ENCODE measurements at regions not wholly inside any gene's neighbourhood (a gene's known extent, or its start where the extent isn't known, plus 50 kb on each side); places are given as distances from the start of the nearest gene placed in this dataset.

DNA sequence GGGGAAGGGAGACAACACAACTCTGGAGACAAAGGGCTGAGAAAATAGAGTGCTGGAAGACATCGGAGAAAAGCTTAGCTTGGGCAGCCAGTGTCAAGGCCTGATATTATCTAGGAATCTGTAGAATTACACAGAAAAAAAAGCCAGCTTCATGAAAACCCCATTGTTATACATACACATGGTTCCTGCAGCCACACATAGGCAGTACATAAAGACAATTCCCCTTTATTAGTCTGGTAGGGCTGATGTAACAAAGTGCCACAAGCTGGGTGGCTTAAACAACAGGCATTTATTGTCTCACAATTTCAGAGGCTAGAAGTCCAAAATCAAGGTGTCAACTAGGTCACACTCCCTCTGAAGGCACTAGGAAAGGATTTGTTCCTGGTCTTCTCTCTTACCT, 503.5 kb downstream of the MID1IP1 start:
- no peak for DNase-seq

- DNase-seq: no peak
Measured at GRCh38 chrX:39307488-39307887, 506.2 kb downstream of the MID1IP1 start.

DNA sequence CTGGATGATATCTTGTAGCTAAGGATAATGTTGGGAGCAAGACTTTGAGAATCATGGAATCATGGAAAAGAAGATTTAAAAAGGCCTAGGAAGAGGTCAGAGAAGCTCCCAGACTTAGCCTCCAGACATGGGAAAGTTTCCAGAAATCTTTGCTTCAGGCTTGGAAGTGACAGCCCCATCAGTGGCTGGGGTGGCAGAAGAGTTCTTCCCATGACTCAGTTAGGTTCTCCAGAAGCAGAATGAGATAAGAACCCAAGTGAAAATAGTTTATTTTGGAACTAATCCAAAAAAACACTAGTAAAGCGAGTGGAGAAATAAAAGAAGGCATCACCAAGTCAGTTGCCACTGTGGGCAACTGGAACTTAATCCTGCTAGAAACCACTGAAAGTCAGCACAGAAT, 506.9 kb downstream of the MID1IP1 start:
- no peak for DNase-seq

- peak; percentile 32 for DNase-seq
Measured at GRCh38 chrX:39309018-39309635, 507.9 kb downstream of the MID1IP1 start.

DNA sequence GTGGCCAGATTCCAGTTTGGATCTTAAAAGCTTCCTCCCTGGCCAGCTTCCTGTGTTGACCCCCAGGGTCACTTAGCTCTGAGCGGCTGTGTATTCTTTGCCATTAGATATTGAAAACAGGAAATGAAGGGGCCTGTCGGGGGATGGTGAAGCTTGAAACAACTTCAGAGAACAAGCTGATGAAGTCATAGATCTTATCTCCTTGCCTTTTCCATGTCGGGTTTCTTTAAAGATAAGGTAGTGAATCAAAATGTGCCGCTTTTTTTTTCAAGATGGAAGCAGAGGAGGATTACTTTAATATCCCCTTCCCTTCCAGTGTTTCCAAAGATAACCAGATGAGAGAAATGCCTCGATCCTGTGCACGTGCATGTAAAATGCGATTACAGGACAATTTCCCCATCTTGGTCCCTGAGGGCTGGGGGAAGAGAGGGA, 508.5 kb downstream of the MID1IP1 start:
- DNase-seq: peak; percentile 14

DNA sequence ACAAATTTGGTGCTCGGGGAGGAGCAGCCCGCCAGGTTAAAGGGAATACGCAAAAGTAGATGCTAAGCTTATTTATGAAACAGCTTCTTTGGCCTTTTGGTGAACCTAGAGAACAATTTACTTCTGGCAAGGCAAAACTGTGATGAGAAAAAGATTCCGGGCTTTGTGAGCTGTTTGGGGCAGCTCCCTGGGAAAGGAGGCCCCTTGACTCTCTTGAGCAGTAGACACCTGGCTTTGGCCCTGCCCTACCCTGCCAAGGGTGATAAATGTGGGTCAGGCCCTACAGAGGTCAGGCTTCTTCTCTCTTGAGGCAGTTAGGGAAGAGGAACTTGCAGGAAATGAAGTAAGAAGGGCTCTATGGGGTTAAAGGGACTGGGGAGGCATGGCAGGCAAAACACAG, 509.6 kb downstream of the MID1IP1 start:
- no peak for DNase-seq

DNA sequence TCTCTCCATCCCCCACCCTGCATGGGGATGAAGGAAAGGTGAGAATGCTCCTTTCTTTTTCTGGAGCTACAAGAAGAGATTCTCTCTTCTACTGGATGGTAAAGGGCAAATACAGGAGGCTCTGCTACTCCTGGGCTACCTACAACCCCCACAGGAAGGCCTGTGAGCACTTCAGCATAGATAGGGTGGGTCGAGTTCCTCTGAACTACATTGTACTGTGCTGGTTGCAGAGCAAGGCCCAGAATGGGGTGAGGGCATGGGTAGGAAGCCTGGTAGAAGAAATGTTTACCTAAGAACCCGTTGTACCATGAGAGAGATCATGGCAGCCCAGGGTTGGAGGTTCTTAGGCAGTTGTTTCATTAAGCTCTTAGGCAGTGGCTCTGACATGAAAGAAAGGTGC, 510.4 kb downstream of the MID1IP1 start:
- no peak for DNase-seq

DNA sequence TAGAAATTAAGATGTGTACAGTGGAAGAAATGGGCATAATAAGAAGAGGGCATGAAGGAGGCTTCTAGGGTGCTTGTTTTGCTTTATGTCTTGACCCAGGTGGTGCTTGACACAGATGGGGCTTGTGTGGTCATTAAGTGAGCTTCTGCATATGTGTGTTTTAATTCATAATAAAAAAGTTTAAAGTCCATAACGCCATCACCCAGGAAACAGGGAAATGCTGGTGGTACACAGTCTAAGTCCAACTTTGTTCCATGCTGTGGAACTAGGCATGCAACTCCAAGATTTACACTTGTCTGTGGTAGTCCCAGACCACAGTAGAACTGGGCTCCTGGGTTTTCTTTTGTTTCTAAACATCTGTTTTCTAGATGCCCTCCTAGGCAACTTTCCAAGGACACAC, 511.9 kb downstream of the MID1IP1 start:
- no peak for DNase-seq

DNA sequence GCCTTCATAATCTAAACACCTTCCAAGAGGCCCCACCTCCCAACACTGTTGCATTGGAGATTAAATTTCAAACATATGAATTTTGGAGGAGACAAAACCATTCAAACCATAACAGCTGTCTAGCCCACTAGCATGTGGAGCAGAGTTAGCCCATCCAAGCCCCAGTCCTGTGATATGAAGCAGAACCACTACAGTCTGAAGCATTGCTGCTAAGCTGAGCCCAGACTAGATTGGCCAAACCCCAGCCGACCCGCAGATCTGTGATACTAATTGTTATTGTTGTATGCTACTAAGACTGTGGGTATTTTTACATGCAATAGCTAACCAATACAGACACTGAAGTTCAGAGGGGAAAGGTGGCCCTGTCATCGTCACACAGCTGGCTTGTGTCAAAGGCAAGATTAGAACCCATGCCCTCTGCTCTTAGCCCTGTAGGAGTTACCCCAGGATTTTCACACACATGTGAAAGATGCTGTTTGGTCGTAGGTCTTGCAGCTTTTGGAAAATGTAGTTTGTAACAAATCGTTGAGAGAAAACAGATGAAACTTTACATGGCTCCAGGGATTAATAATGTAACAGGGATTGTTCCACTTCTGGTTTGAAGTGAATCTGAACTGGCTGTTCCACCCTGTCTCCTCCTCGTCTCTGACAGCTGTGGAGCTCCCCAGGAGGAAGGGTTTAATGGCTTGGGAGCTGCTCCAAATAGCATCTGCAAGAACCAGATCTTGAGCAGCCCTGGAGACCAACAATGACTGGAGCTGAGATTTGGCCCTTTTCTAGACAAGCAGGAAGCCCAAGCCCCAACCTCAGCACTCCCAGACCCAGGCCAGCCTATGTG, 517.5 kb downstream of the MID1IP1 start:
- DNase-seq: no peak

DNA sequence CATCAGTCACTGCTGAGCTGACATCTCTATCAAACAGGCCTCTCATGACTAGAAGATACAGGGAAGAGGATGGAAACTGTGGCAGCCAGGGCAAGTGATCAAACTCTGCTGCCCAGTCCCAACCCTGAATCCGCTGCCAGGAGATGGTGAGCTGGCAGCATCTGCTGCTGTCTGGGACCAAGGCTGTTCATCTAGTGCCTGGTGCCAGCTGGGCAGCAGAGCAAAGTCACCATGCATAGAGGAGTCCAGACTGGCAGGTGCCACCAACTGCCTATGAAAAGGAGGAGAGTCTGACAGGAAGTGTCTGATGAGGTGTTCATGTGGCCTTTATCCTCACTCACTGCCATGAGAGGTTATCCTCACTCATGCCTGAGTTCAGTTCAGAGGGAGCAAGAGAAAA, 518.9 kb downstream of the MID1IP1 start:
- no peak for DNase-seq

DNA sequence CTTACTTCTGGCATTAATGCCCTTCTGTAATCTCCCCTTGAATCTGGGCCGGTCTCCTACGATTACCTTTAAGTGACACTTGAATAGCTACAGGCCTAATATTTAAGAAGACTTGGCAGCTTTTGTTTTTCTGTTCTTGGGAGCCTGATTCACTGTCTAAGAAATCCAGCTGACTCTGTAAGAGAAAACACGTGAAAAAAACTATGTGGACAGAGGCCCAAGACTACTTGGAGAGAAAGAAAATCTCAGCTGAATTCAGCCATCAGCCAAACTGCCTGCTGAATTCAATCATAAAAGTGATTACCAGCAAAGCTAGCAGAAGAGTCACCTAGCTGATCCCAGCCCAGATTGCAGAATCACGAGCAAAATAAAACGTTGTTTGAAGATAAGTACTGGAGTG, 521.2 kb downstream of the MID1IP1 start:
- no peak for DNase-seq

GRCh38 chrX:39324233-39324930, 523.1 kb downstream of the MID1IP1 start:
- no peak for DNase-seq

DNA sequence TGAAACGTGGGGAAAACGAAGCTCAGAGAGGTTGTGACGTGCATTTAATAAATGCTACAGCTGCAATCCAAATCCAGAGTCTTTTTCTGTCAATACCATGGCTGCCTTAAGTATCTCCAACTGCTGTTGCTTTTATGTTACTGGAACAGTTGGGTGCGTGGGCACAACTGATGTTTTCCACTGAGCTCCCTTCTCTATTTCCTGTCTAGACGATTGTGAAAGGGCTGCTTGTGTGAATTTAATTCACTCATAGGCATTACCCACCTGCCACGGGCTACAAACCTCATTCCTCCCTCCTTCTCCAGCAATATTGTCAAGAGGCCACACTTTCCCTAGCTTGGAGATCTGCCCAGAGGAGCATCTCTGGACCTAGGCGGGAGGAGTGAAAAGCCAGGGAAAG, 526.0 kb downstream of the MID1IP1 start:
- DNase-seq: no peak

DNA sequence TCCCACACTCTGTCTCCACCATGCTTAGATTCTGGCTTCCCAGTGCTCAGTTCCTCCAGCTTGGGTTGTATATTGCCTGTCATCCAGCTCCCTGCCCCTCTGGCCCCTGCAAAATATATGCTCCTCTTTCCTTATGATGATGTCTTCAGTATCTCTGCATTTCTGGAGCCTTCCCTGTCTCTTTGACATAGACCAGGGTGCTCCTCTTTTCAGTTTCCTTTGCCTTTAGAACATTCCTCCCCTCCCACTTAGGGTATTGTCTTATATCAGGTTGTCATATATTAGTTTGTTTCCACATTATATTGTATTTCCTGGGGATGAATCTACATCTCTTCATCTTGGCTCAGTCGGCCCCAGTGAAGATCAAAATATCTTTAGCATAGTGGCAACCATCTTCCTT, 526.4 kb downstream of the MID1IP1 start:
- no peak for DNase-seq

DNA sequence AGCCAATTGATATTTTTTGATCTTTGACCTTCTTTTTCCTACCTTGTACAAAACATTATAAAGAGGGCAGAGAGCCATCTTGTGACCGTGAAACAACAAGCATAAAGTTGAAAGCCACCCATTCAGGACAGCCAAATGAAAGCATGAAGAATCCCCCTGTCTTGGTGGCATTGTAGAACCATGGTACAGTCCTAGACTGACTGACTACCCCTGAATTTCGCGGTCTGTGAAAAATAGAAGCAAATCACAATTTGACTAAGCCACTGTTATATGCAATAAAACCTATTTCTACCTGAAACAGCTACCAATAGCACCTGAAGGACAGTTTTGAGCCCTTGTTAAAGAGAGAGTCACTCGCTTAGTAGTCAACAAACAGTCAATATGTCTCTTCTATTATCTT, 527.4 kb downstream of the MID1IP1 start:
- DNase-seq: no peak

- peak; percentile 16 for DNase-seq
Measured at GRCh38 chrX:39331082-39331704, 529.9 kb downstream of the MID1IP1 start.

- DNase-seq: no peak
Measured at GRCh38 chrX:39333451-39333850, 532.2 kb downstream of the MID1IP1 start.

DNA sequence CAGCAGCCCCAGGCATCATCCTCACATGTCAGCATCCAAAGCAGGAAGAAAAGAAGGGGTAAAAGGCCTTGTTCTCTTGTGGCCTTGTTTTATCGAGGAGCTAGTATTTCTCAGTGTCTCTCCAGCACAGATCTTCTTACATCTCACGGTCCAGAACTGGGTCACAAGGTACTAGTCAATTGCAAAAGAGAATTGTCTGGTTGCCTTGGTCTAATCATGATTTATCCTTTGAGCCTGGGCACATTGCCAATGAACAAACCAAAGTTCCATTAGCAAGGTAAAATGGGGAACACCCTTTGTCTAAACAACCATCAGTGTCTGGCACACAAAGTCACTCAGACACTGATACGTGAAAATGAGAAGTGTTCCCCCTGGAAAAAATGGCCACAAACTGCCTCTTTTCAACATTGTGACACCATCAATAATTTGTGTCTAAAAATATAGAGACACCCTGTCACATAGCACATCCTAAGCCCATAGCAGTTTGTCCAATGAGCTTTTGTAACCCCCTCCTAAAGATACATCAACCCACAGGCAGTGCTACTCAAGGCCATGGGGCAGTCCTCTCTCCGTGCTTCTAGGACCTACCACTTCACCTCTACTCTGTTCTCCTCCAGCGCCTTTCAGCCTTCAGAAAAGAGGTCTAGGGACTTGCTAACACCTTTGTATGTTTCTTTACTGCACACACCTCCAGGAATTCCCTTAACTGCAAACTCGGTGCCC, 534.4 kb downstream of the MID1IP1 start:
- DNase-seq: no peak

DNA sequence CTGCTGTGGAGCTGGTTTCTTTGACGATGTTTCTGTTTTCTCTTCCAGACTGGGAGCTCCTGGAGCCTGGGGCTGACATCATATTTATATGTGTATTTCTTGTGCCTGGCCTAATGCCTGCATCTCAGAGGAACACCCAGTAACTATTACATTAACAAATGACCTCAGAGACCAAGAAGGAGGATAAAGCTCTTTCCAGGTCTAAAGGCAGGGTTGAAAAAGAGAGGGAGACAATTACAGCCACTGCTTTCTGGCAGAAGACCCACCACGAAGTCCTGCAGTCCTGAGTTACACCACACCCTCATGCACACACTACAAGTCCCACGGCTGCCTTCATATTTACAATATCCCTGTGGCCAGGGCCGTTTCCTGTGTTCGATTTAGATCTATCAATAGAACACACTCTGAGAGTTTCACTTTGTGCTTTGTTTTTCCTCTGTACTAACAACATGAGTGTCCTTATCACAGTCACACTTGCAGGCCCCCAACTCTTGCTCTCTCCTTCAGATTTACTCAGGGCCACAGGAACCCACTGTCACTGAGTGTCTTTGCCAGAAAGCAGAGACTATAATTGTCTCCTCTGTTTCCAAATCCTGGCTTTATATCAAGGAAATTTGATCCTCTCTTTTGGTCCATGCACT, 535.5 kb downstream of the MID1IP1 start:
- no peak for DNase-seq

GRCh38 chrX:39337451-39337850, 536.2 kb downstream of the MID1IP1 start:
- no peak for DNase-seq

DNA sequence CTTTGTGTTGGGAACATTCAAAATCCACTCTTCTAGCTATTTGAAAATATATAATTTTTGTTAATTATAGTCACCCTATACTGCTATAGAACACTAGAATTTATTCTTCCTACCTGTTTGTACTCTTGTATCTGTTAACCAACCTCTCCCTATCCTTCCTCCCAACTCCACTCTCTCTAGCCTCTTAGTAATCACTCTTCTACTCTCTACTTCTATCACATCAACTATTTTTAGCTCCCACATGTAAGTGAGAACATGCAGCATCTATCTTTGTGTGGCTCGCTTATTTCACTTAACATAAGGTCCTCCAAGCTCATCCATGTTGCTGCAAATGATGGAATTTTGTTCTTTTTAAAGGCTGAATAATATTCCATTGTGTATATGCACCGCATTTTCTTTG, 537.3 kb downstream of the MID1IP1 start:
- no peak for DNase-seq

- DNase-seq: no peak
Measured at GRCh38 chrX:39356119-39356807, 555.0 kb downstream of the MID1IP1 start.
